ENCODE measurements at regions not wholly inside any gene's neighbourhood (a gene's known extent, or its start where the extent isn't known, plus 50 kb on each side); places are given as distances from the start of the nearest gene placed in this dataset.

DNA sequence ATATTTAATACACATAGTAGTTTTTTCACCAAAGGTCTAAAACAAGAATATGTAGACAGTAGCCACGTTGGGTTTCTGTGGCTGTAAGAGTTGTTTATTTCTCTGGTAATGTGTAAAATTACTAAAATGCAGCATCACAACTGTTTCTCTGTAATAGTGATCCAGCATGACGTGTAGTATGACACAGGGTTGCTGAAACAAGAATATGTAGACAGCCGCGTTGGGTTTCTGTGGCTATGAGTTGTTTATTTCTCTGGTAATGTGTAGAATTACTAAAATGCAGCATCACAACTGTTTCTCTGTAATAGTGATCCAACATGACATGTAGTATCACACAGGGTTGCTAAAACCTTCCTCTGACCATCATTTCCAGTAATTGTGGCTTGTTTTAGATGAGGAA lies 153.6 kb upstream of the ZNF717 start:
- TF ChIP-seq, protein P1, sequence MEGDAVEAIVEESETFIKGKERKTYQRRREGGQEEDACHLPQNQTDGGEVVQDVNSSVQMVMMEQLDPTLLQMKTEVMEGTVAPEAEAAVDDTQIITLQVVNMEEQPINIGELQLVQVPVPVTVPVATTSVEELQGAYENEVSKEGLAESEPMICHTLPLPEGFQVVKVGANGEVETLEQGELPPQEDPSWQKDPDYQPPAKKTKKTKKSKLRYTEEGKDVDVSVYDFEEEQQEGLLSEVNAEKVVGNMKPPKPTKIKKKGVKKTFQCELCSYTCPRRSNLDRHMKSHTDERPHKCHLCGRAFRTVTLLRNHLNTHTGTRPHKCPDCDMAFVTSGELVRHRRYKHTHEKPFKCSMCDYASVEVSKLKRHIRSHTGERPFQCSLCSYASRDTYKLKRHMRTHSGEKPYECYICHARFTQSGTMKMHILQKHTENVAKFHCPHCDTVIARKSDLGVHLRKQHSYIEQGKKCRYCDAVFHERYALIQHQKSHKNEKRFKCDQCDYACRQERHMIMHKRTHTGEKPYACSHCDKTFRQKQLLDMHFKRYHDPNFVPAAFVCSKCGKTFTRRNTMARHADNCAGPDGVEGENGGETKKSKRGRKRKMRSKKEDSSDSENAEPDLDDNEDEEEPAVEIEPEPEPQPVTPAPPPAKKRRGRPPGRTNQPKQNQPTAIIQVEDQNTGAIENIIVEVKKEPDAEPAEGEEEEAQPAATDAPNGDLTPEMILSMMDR (IDR thresholded peaks at IDR 0.05; ENCODE audit: insufficient read depth, low read length), result no peak
- TF ChIP-seq POLR2AphosphoS5 (IDR thresholded peaks at IDR 0.05; ENCODE audit: low read depth), result no peak
- TF ChIP-seq, protein P2, sequence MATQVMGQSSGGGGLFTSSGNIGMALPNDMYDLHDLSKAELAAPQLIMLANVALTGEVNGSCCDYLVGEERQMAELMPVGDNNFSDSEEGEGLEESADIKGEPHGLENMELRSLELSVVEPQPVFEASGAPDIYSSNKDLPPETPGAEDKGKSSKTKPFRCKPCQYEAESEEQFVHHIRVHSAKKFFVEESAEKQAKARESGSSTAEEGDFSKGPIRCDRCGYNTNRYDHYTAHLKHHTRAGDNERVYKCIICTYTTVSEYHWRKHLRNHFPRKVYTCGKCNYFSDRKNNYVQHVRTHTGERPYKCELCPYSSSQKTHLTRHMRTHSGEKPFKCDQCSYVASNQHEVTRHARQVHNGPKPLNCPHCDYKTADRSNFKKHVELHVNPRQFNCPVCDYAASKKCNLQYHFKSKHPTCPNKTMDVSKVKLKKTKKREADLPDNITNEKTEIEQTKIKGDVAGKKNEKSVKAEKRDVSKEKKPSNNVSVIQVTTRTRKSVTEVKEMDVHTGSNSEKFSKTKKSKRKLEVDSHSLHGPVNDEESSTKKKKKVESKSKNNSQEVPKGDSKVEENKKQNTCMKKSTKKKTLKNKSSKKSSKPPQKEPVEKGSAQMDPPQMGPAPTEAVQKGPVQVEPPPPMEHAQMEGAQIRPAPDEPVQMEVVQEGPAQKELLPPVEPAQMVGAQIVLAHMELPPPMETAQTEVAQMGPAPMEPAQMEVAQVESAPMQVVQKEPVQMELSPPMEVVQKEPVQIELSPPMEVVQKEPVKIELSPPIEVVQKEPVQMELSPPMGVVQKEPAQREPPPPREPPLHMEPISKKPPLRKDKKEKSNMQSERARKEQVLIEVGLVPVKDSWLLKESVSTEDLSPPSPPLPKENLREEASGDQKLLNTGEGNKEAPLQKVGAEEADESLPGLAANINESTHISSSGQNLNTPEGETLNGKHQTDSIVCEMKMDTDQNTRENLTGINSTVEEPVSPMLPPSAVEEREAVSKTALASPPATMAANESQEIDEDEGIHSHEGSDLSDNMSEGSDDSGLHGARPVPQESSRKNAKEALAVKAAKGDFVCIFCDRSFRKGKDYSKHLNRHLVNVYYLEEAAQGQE (IDR thresholded peaks at IDR 0.05; ENCODE audit: insufficient replicate concordance, low read depth), result no peak
- TF ChIP-seq GABPA (IDR thresholded peaks at IDR 0.05; ENCODE audit: low read depth), result no peak
- TF ChIP-seq SPI1 (IDR thresholded peaks at IDR 0.05; ENCODE audit: borderline replicate concordance, low read depth), result no peak

All from HL-60 (cell line).